HL-60 (cell line): ENCODE measurements at regions not wholly inside any gene's neighbourhood (a gene's known extent, or its start where the extent isn't known, plus 50 kb on each side); places are given as distances from the start of the nearest gene placed in this dataset.

Experiments used
- CTCF ChIP-seq: IDR thresholded peaks from one replicate; pipeline ENCODE4 v1.5.1; 2011; ENCODE audit warnings: low read length, control low read depth, inconsistent platforms; ENCODE audit not compliant: insufficient read depth
- GABPA ChIP-seq: IDR thresholded peaks from 2 replicates; pipeline ENCODE4 v1.6.1; 2012; ENCODE audit warnings: low read depth
- REST ChIP-seq: IDR thresholded peaks from 2 replicates; pipeline ENCODE4 v1.6.1; 2012; ENCODE audit warnings: low read depth; ENCODE audit not compliant: insufficient replicate concordance

GRCh38 chr13:61546911-61547310, 131.3 kb upstream of the PCDH20 start:
- TF ChIP-seq GABPA (no peak), CTCF (no peak), REST (no peak)
